ENCODE measurements at regions not wholly inside any gene's neighbourhood (a gene's known extent, or its start where the extent isn't known, plus 50 kb on each side); places are given as distances from the start of the nearest gene placed in this dataset.

- TF ChIP-seq POLR2AphosphoS5 (IDR thresholded peaks at IDR 0.05) = no peak
- TF ChIP-seq CTCF (IDR thresholded peaks at IDR 0.05; ENCODE audit: poor library complexity, severe bottlenecking) = no peak
- TF ChIP-seq EZH2 (IDR thresholded peaks at IDR 0.05; ENCODE audit: borderline replicate concordance, insufficient read depth, low read length, poor library complexity, severe bottlenecking) = no peak
- no peak for TF ChIP-seq SMC3 (conservative IDR thresholded peaks at IDR 0.05; ENCODE audit: poor library complexity)
- no peak for TF ChIP-seq RAD21 (conservative IDR thresholded peaks at IDR 0.05)
- no peak for TF ChIP-seq TAF1 (IDR thresholded peaks at IDR 0.05; ENCODE audit: low read depth)
- no peak for TF ChIP-seq EP300 (conservative IDR thresholded peaks at IDR 0.05; ENCODE audit: poor library complexity, severe bottlenecking)
- TF ChIP-seq REST (IDR thresholded peaks at IDR 0.05; ENCODE audit: borderline replicate concordance) = no peak
Observed at GRCh38 chr3:94301366-94301765, 238.5 kb downstream of the NSUN3 start.
